ENCODE measurements at regions not wholly inside any gene's neighbourhood (a gene's known extent, or its start where the extent isn't known, plus 50 kb on each side); places are given as distances from the start of the nearest gene placed in this dataset.
"Not testable (repeated sequence)": the region's sequence is repeated elsewhere in the genome, so short reads cannot be mapped to it uniquely, and the experiment has no call there.

- H3K27me3 ChIP-seq: no peaks in the 10 kb centered on the region
- TF ChIP-seq EP300 (IDR thresholded peaks at IDR 0.05): no peak
- TF ChIP-seq POLR2A (IDR thresholded peaks at IDR 0.05): no peak
- TF ChIP-seq POLR2AphosphoS5 (IDR thresholded peaks at IDR 0.05): no peak
- TF ChIP-seq, protein P1, sequence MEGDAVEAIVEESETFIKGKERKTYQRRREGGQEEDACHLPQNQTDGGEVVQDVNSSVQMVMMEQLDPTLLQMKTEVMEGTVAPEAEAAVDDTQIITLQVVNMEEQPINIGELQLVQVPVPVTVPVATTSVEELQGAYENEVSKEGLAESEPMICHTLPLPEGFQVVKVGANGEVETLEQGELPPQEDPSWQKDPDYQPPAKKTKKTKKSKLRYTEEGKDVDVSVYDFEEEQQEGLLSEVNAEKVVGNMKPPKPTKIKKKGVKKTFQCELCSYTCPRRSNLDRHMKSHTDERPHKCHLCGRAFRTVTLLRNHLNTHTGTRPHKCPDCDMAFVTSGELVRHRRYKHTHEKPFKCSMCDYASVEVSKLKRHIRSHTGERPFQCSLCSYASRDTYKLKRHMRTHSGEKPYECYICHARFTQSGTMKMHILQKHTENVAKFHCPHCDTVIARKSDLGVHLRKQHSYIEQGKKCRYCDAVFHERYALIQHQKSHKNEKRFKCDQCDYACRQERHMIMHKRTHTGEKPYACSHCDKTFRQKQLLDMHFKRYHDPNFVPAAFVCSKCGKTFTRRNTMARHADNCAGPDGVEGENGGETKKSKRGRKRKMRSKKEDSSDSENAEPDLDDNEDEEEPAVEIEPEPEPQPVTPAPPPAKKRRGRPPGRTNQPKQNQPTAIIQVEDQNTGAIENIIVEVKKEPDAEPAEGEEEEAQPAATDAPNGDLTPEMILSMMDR (IDR thresholded peaks at IDR 0.05): no peak
- H3K9me3 ChIP-seq: no peaks in the 10 kb centered on the region
- peaks cover 0 to 22% (median 14%) of the 10 kb centered on the region in 4 donors for H3K4me1 ChIP-seq
- DNase-seq: no peak
- intact Hi-C loops (cut with DNase I): no loop called here
- no peak overlapping the region for H3K4me3 ChIP-seq
- 42 to 78% methylated on average over 3 of the region's 3 CpGs for WGBS, 2 donors
- peak overlapping the region in 1 of 4 donors; percentile 36 for H3K27ac ChIP-seq
- no peaks in the 10 kb centered on the region for H3K36me3 ChIP-seq
Measured at GRCh38 chr18:40249390-40250080, 1705.5 kb upstream of the PIK3C3 start.

- H3K27ac ChIP-seq; H3K36me3 ChIP-seq; H3K27me3 ChIP-seq; intact Hi-C loops (cut with DNase I); H3K4me3 ChIP-seq; H3K9me3 ChIP-seq; DNase-seq: not testable (repeated sequence)
- peaks cover 0 to 14% (median 12%) of the 10 kb centered on the region in 4 donors for H3K4me1 ChIP-seq
- 63 to 81% methylated on average over 5 of the region's 5 CpGs for WGBS, 2 donors
Measured at GRCh38 chr18:40245612-40246011, 1709.4 kb upstream of the PIK3C3 start.

DNA sequence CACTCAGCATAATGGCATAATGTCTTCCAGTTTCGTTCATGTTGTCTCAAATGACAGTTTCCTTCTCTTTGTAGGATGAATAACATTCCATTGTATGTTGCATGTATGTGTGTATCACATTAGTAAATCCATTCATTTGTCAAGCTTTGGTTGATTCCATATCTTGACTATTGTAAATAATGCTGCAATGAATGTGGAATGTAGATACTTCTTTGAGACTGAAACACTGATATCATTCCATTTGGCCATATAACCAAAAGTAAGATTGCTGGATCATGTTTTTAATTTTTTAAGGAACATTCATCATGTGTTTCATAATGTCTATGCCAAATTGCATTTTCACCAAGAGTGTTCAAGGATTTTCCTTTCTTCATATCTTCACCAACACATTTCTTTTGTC is 1711.4 kb upstream of the PIK3C3 start:
- no peak overlapping the region for H3K27ac ChIP-seq
- no peak for DNase-seq
- H3K27me3 ChIP-seq: no peaks in the 10 kb centered on the region
- intact Hi-C loops (cut with DNase I): no loop called here
- no peaks in the 10 kb centered on the region for H3K9me3 ChIP-seq
- no peak overlapping the region for H3K4me3 ChIP-seq
- WGBS, 2 donors: 44 to 55% methylated on average over 1 of the region's 1 CpG
- no peak for TF ChIP-seq EP300 (IDR thresholded peaks at IDR 0.05)
- TF ChIP-seq POLR2A (IDR thresholded peaks at IDR 0.05): no peak
- TF ChIP-seq POLR2AphosphoS5 (IDR thresholded peaks at IDR 0.05): no peak
- TF ChIP-seq, protein P1 (IDR thresholded peaks at IDR 0.05): no peak
- H3K36me3 ChIP-seq: no peaks in the 10 kb centered on the region
- no peaks in the 10 kb centered on the region for H3K4me1 ChIP-seq

DNA sequence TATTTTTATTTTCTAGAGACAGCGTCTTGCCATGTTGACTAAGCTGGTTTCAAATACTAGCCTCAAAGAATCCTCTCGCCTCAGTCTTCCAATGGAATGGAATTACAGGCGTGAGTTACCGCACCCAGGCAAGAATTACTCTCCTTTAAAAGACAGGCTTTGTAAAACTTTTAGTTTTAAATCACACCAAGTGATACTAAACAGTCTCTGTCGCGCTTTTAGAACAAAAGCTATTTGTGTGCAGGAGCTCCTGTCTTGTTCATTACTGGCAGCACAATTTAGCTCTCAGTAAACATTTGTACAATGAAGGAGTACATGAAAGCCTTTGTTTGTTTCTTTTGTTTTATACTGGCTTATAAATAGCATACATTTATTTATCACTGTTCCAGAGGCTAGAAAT is 1719.2 kb upstream of the PIK3C3 start:
- no peaks in the 10 kb centered on the region for H3K9me3 ChIP-seq
- peaks cover 0 to 8% (median 0%) of the 10 kb centered on the region in 4 donors for H3K4me1 ChIP-seq
- 22 to 69% methylated on average over 6 of the region's 6 CpGs for WGBS, 2 donors
- no peak overlapping the region for H3K4me3 ChIP-seq
- H3K27me3 ChIP-seq: no peaks in the 10 kb centered on the region
- H3K27ac ChIP-seq: no peak overlapping the region
- H3K36me3 ChIP-seq: no peaks in the 10 kb centered on the region
- no peak for DNase-seq
- peak in 1 of 4 donors; percentile 30 for TF ChIP-seq POLR2AphosphoS5 (IDR thresholded peaks at IDR 0.05)
- TF ChIP-seq EP300 (IDR thresholded peaks at IDR 0.05): no peak
- intact Hi-C loops (cut with DNase I): no loop called here

- Histone ChIP-seq H3K4me3 (no peak overlapping the region), H3K27me3 (no peaks in the 10 kb centered on the region), H3K36me3 (no peaks in the 10 kb centered on the region), H3K27ac (no peak overlapping the region), H3K9me3 (no peaks in the 10 kb centered on the region), H3K4me1 (peaks cover 0 to 8% (median 0%) of the 10 kb centered on the region in 4 donors)
- 46 to 84% methylated on average over 2 of the region's 2 CpGs for WGBS, 2 donors
- no peak for DNase-seq
- no peak for TF ChIP-seq POLR2AphosphoS5 (IDR thresholded peaks at IDR 0.05)
- TF ChIP-seq, protein P1 (IDR thresholded peaks at IDR 0.05): no peak
- TF ChIP-seq POLR2A (IDR thresholded peaks at IDR 0.05): no peak
- no peak for TF ChIP-seq EP300 (IDR thresholded peaks at IDR 0.05)
- intact Hi-C loops (cut with DNase I): no loop called here
Measured at GRCh38 chr18:40235323-40235722, 1719.7 kb upstream of the PIK3C3 start.

Data from sigmoid colon (tissue), 6 donors.